Effector memory CD8-positive, alpha-beta T cell (primary cell): ENCODE measurements at regions not wholly inside any gene's neighbourhood (a gene's known extent, or its start where the extent isn't known, plus 50 kb on each side); places are given as distances from the start of the nearest gene placed in this dataset.

Source experiments
- ATAC-seq: fragments of 150-1000 bp; cut with Tn5 transposase; replicated peaks from 2 replicates; pipeline ENCODE4 v1.10.0; 2021; ENCODE audit warnings: mild to moderate bottlenecking, moderate library complexity
- DNase-seq, 3 experiments: peaks; one replicate each; pipeline ENCODE4 v3.0.0; 2021
- H3K27ac Mint-ChIP-seq, 2 donors: one replicate each; pipeline ENCODE4 v1.8.0; 2022; ENCODE audit warnings: mild to moderate bottlenecking in 2 of 2, mixed read lengths in 2 of 2, moderate library complexity in 2 of 2
- H3K27me3 Mint-ChIP-seq, 2 donors: one replicate each; pipeline ENCODE4 v1.8.0; 2022; ENCODE audit warnings: mixed read lengths in 2 of 2
- H3K36me3 Mint-ChIP-seq: one replicate; pipeline ENCODE4 v1.8.0; 2022; ENCODE audit warnings: mild to moderate bottlenecking, moderate library complexity, mixed read lengths; ENCODE audit not compliant: insufficient read depth
- H3K4me1 Mint-ChIP-seq, 2 donors: one replicate each; pipeline ENCODE4 v1.8.0; 2022; ENCODE audit warnings: low read depth in 2 of 2, mixed read lengths in 2 of 2
- H3K4me3 Mint-ChIP-seq, 2 donors: one replicate each; pipeline ENCODE4 v1.8.0; 2022; ENCODE audit warnings: mild to moderate bottlenecking in 2 of 2, mixed read lengths in 2 of 2, moderate library complexity in 2 of 2
- H3K9me3 Mint-ChIP-seq, 2 donors: one replicate each; pipeline ENCODE4 v1.8.0; 2022; ENCODE audit warnings: mixed read lengths in 2 of 2

GRCh38 chr7:4406288-4407058 is 275.6 kb upstream of the FOXK1 start:
- DNase-seq: no peak
- H3K27me3 Mint-ChIP-seq: peaks cover 7 to 17% of the 10 kb centered on the region in 2 donors

GRCh38 chr7:4409946-4410345 is 272.1 kb upstream of the FOXK1 start:
- no peak overlapping the region for H3K27ac Mint-ChIP-seq
- H3K36me3 Mint-ChIP-seq: no peaks in the 10 kb centered on the region
- ATAC-seq (no peak), DNase-seq (no peak)
- no peaks in the 10 kb centered on the region for H3K4me1 Mint-ChIP-seq
- no peaks in the 10 kb centered on the region for H3K9me3 Mint-ChIP-seq
- peaks cover 0 to 7% of the 10 kb centered on the region in 2 donors for H3K27me3 Mint-ChIP-seq
- H3K4me3 Mint-ChIP-seq: no peak overlapping the region

More at GRCh38 chr7:4406288-4407058, 275.6 kb upstream of the FOXK1 start:
- H3K4me3 Mint-ChIP-seq: no peak overlapping the region
- H3K27ac Mint-ChIP-seq: no peak overlapping the region
- ATAC-seq: no peak
- H3K9me3 Mint-ChIP-seq: peaks cover 4 to 8% of the 10 kb centered on the region in 2 donors
- H3K4me1 Mint-ChIP-seq: no peaks in the 10 kb centered on the region
- peaks cover 2% of the 10 kb centered on the region for H3K36me3 Mint-ChIP-seq

- peaks cover 2 to 11% of the 10 kb centered on the region in 2 donors for H3K9me3 Mint-ChIP-seq
- H3K4me3 Mint-ChIP-seq: no peak overlapping the region
- DNase-seq (no peak), ATAC-seq (no peak)
- H3K27me3 Mint-ChIP-seq: peaks cover 4 to 8% of the 10 kb centered on the region in 2 donors
- no peak overlapping the region for H3K27ac Mint-ChIP-seq
- no peaks in the 10 kb centered on the region for H3K36me3 Mint-ChIP-seq
- H3K4me1 Mint-ChIP-seq: peaks cover 0 to 2% of the 10 kb centered on the region in 2 donors
Observed at GRCh38 chr7:4416396-4417056, 265.6 kb upstream of the FOXK1 start.

GRCh38 chr7:4428526-4428925 is 253.6 kb upstream of the FOXK1 start:
- no peak overlapping the region for H3K27ac Mint-ChIP-seq
- H3K4me1 Mint-ChIP-seq: no peaks in the 10 kb centered on the region
- H3K36me3 Mint-ChIP-seq: no peaks in the 10 kb centered on the region
- H3K27me3 Mint-ChIP-seq: peaks cover 2 to 35% of the 10 kb centered on the region in 2 donors
- H3K9me3 Mint-ChIP-seq: peaks cover 0 to 6% of the 10 kb centered on the region in 2 donors
- DNase-seq (no peak), ATAC-seq (no peak)
- no peak overlapping the region for H3K4me3 Mint-ChIP-seq

GRCh38 chr7:4430227-4430626 is 251.9 kb upstream of the FOXK1 start:
- H3K9me3 Mint-ChIP-seq: peaks cover 0 to 6% of the 10 kb centered on the region in 2 donors
- H3K4me1 Mint-ChIP-seq: no peaks in the 10 kb centered on the region
- no peak for DNase-seq
- no peak for ATAC-seq
- H3K27ac Mint-ChIP-seq: no peak overlapping the region
- H3K4me3 Mint-ChIP-seq: no peak overlapping the region
- H3K27me3 Mint-ChIP-seq: peaks cover 8 to 32% of the 10 kb centered on the region in 2 donors
- no peaks in the 10 kb centered on the region for H3K36me3 Mint-ChIP-seq

GRCh38 chr7:4434306-4434705 is 247.8 kb upstream of the FOXK1 start:
- Mint-ChIP-seq H3K36me3 (no peaks in the 10 kb centered on the region), H3K4me3 (no peak overlapping the region), H3K9me3 (no peaks in the 10 kb centered on the region), H3K27me3 (peaks cover 15 to 23% of the 10 kb centered on the region in 2 donors), H3K27ac (no peak overlapping the region), H3K4me1 (no peaks in the 10 kb centered on the region)
- DNase-seq: no peak
- no peak for ATAC-seq

GRCh38 chr7:4436361-4436895 is 245.7 kb upstream of the FOXK1 start:
- DNase-seq (no peak), ATAC-seq (no peak)
- Mint-ChIP-seq H3K27me3 (peaks cover 15 to 23% of the 10 kb centered on the region in 2 donors), H3K4me3 (no peak overlapping the region), H3K27ac (no peak overlapping the region), H3K36me3 (no peaks in the 10 kb centered on the region), H3K9me3 (no peaks in the 10 kb centered on the region), H3K4me1 (no peaks in the 10 kb centered on the region)

- peaks cover 15 to 23% of the 10 kb centered on the region in 2 donors for H3K27me3 Mint-ChIP-seq
- H3K4me3 Mint-ChIP-seq: no peak overlapping the region
- ATAC-seq (no peak), DNase-seq (no peak)
- H3K36me3 Mint-ChIP-seq: no peaks in the 10 kb centered on the region
- H3K27ac Mint-ChIP-seq: no peak overlapping the region
- no peaks in the 10 kb centered on the region for H3K9me3 Mint-ChIP-seq
- no peaks in the 10 kb centered on the region for H3K4me1 Mint-ChIP-seq
Observed at GRCh38 chr7:4436936-4437335, 245.2 kb upstream of the FOXK1 start.

GRCh38 chr7:4437916-4438315 is 244.2 kb upstream of the FOXK1 start:
- no peaks in the 10 kb centered on the region for H3K9me3 Mint-ChIP-seq
- no peak overlapping the region for H3K27ac Mint-ChIP-seq
- no peaks in the 10 kb centered on the region for H3K4me1 Mint-ChIP-seq
- ATAC-seq (no peak), DNase-seq (no peak)
- H3K36me3 Mint-ChIP-seq: no peaks in the 10 kb centered on the region
- H3K27me3 Mint-ChIP-seq: peaks cover 15 to 23% of the 10 kb centered on the region in 2 donors
- H3K4me3 Mint-ChIP-seq: no peak overlapping the region

GRCh38 chr7:4438723-4439245 is 243.3 kb upstream of the FOXK1 start:
- H3K4me1 Mint-ChIP-seq: no peaks in the 10 kb centered on the region
- no peak for DNase-seq
- no peak overlapping the region for H3K27ac Mint-ChIP-seq
- H3K9me3 Mint-ChIP-seq: no peaks in the 10 kb centered on the region
- H3K27me3 Mint-ChIP-seq: peaks cover 10 to 23% of the 10 kb centered on the region in 2 donors
- H3K4me3 Mint-ChIP-seq: no peak overlapping the region
- no peak for ATAC-seq
- H3K36me3 Mint-ChIP-seq: no peaks in the 10 kb centered on the region

- ATAC-seq (no peak), DNase-seq (no peak)
- no peak overlapping the region for H3K4me3 Mint-ChIP-seq
- H3K27me3 Mint-ChIP-seq: peaks cover 6 to 23% of the 10 kb centered on the region in 2 donors
- no peaks in the 10 kb centered on the region for H3K9me3 Mint-ChIP-seq
- H3K27ac Mint-ChIP-seq: no peak overlapping the region
- H3K4me1 Mint-ChIP-seq: no peaks in the 10 kb centered on the region
- no peaks in the 10 kb centered on the region for H3K36me3 Mint-ChIP-seq
Observed at GRCh38 chr7:4439444-4439843, 242.7 kb upstream of the FOXK1 start.

- DNase-seq (no peak), ATAC-seq (no peak)
- no peak overlapping the region for H3K4me3 Mint-ChIP-seq
- H3K9me3 Mint-ChIP-seq: peaks cover 0 to 10% of the 10 kb centered on the region in 2 donors
- no peak overlapping the region for H3K27ac Mint-ChIP-seq
- H3K4me1 Mint-ChIP-seq: no peaks in the 10 kb centered on the region
- peaks cover 0 to 3% of the 10 kb centered on the region in 2 donors for H3K27me3 Mint-ChIP-seq
- no peaks in the 10 kb centered on the region for H3K36me3 Mint-ChIP-seq
Observed at GRCh38 chr7:4444106-4444505, 238.0 kb upstream of the FOXK1 start.

GRCh38 chr7:4445777-4446176 is 236.3 kb upstream of the FOXK1 start:
- no peaks in the 10 kb centered on the region for H3K36me3 Mint-ChIP-seq
- H3K9me3 Mint-ChIP-seq: peaks cover 0 to 10% of the 10 kb centered on the region in 2 donors
- peaks cover 0 to 8% of the 10 kb centered on the region in 2 donors for H3K27me3 Mint-ChIP-seq
- no peaks in the 10 kb centered on the region for H3K4me1 Mint-ChIP-seq
- ATAC-seq (no peak), DNase-seq (no peak)
- H3K4me3 Mint-ChIP-seq: no peak overlapping the region
- H3K27ac Mint-ChIP-seq: no peak overlapping the region
